ENCODE measurements at regions not wholly inside any gene's neighbourhood (a gene's known extent, or its start where the extent isn't known, plus 50 kb on each side); places are given as distances from the start of the nearest gene placed in this dataset.
A peak's percentile ranks its signal among the peaks of the same experiment; 100 is the strongest.
"Not testable (repeated sequence)": the region's sequence is repeated elsewhere in the genome, so short reads cannot be mapped to it uniquely, and the experiment has no call there.

DNA sequence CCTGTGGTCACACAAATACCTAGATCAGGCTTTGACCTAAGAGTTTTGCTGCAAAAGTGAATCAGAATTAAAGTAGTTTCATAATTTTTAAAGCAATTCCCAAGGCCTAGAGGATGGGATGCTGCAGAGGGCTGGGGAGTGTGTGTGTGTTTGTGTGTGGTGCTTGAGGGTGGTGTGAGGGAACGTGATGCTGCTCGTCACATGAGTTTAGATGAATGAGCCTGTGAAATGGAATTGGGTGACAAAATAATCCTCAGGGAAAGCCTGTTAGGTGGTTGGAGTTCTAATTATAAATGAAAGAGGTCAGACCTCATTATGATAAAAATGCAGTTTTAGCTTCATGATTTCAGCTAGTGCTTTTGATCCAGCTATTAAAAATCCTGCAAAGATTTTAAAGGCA, 87.5 kb upstream of the TMEM170B start:
- no peak for DNase-seq

DNA sequence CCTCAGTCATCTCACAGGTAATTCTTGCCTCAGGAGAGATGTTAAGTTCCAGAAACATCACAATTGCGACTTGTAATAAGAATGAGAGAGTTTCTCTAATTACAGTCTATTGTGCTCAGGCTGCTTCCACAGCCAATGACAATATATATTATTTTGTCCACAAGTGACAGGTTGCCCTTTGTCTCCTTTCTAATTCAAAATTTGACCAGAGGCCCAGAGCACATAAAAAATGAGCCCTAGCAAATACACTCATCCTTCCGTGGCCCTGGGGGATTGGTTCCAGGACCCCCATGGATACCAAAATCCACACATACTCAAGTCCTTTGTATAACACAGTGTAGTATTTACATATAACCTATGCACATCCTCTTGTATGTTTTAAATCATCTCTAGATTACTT, 88.1 kb upstream of the TMEM170B start:
- DNase-seq, result no peak

- DNase-seq, result no peak
Measured at GRCh38 chr6:11448038-11448437, 89.5 kb upstream of the TMEM170B start.

DNA sequence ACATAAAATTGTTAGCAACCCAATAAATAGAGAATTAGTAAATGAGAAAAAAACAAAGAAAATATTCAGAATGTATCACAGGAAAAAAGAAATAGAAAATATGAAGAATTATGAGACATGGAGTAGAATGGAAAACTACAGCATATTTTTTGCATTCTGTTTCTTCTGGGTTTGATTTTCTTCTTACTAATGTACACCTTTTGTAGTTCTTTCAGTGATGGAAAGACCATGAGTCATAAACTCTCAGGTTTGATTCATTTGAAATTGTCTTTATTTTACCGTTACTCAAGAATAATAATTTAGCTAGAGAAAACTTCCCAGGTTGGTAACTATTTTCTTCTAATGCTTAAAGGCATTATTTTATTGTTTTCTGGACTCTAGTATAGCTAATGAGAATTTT, 90.3 kb upstream of the TMEM170B start:
- no peak for DNase-seq

- DNase-seq, result no peak
Measured at GRCh38 chr6:11445146-11445545, 92.4 kb upstream of the TMEM170B start.

- not testable (repeated sequence) for DNase-seq
Measured at GRCh38 chr6:11443125-11443524, 94.4 kb upstream of the TMEM170B start.

GRCh38 chr6:11442495-11442894, 95.1 kb upstream of the TMEM170B start:
- DNase-seq, result no peak

DNA sequence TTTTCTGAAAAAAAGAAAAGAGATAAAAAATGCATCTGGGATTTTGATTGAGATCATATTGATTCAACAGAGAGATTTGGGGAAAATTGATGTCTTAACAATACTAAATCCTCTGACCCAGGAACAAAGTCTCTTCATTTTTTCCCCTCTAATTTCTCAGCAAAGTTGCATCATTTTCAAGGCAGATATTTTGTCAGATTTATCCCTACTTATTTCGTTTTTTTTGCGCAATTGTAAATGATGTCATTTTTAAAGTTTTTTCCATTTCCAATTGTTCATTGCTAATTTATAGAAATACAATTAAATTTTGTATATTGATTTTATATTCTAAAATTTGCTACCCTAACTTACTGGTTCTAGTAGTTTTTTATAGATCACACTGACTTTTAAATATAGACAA, 97.7 kb upstream of the TMEM170B start:
- DNase-seq, result no peak

DNA sequence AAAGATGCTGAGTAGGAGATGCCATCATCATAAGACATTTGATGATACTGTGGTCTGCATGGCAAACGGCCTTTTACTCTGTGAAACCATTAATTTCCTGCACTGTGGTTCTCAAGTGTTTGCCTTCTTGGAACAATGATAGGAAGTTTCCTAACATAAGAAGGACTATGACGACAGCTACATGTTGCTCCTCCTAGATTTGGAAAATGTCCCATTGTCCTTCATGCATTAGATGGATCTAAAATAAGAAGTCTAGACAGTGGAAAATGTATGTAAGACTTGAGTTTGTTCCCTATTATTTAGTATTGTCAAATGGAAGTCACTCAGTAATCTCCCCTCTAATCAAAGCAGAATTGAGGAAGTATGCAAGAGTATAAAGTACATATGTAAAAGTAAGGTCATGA, 98.5 kb upstream of the TMEM170B start:
- DNase-seq, result no peak

DNA sequence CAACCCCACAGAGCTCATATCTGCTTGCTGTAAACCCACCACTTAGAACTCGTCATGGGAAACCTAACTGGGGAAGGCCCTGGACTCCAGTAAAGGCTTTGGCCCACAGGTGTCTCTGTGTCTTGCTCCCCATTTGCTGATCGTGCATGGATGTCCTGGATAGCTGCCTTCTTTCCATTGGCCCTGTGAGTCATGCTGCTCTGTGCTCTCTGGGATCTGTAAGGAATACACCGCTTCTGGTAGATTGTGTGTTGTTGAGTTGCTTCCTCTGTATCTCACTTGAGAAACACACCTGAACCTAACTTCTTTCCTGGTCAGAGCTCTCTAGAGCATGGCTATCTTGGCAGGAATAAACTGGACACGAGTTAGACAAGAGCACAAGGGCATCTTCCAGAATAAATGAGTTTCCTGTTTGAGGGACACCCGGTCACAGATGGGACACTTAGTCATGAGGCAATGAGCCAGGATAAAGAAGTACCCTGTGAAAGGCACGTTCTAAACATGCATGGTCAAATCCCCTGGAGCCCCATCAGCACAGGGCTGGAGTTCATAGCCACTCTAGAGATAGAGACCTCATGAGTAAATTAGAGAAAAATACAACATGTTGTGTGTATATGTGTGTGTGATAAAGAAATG, 99.6 kb upstream of the TMEM170B start:
- DNase-seq, result no peak

DNA sequence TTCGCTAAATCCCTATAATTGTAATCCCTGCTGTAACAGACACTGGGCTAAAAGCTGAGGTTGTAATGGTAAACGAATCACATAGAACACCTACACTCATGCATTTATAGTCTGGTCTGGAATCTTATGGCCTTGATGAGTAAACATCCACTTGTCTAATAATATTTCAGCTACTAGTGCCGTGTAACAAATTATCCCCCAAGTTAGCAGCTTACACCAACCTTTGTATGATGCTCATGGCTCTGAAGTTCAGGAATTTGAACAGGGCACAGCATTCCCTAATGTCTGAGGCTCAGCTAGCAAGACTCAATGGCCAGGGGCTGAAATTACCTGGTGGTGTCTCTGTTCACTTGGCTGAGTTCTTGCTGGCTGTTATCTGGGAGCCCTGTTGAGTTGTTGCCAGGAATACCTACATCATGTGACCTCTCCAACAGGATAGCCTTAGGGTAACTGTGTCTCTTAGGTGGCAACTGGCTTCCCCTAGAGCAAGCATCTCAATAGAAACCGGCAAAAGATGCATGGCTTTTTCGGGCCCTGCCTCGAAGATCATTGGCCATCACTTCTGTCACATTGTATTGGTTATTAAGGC, 100.9 kb upstream of the TMEM170B start:
- no peak for DNase-seq

GRCh38 chr6:11434565-11435326, 102.8 kb upstream of the TMEM170B start:
- no peak for DNase-seq

DNA sequence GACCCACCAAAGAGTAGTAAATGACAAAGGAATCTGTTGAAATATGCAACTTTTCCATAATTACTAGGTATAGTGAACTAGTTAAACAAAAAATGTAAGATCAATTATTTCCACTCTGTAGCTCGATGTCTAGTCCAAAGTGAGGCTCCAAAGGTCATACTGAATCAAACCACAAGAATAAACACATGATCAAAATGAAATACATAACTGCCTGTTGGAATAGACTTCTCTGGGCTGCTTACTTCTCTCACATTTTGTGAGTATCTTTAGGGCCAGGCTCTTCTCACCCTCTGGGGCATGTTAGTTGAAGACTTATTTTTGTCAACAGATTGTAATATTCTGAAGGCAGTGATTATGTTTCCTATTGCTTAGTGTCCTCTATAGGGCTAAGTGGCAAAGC, 103.7 kb upstream of the TMEM170B start:
- DNase-seq, result no peak

DNA sequence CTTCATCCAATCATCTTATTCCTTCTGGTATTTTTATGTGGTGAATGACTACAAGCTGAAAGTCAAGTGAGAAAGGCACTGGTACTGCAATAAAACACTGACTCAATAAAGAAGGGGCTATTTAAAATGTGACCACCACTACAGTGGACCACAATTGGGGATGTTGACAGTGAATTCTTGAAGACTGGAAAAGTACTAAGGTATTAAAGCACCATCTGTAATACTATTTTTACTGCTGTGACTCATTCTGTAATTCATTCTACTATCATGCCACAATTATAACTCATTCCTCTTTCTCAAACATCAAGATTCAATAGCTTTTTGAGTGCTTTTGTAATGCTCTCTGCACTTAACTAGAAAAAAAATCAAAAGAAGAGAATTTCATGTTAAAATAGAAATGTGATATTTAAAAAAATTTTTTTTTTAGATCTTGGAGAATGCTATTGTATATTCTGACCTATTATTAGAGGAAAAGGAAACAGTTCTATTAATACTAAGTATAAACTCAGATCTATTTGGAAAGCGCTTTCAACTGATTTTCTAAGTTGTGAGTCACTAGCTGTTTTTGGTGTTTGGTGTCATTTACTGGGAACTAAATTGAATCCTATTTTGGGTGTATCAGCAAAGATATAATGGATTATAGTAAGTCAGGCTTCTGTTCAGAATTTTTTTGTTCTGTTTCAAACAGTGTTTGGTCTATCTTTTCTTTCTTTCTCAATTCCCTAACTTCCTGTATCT, 104.7 kb upstream of the TMEM170B start:
- peak; percentile 31 for DNase-seq

DNA sequence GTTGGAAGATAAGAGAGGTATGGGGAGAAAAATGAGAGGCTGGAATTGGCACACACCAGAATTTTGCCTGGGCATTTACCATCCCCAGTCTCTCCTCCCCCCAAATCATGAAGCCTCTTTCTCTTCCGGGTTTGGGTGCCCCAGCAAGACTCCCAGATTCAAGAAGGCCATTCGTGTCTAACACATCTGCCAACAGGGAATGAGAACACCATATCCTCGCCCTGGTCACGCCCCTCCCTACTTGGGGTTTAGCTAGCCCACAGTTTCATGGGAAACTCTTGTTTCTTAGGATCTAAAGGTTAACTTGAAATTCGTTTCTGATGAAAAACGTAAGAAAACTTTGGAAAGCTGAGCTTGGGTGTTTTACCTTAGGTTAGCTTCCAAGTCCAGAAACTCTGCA, 105.5 kb upstream of the TMEM170B start:
- no peak for DNase-seq

GRCh38 chr6:11431455-11431937, 106.1 kb upstream of the TMEM170B start:
- DNase-seq, result no peak

DNA sequence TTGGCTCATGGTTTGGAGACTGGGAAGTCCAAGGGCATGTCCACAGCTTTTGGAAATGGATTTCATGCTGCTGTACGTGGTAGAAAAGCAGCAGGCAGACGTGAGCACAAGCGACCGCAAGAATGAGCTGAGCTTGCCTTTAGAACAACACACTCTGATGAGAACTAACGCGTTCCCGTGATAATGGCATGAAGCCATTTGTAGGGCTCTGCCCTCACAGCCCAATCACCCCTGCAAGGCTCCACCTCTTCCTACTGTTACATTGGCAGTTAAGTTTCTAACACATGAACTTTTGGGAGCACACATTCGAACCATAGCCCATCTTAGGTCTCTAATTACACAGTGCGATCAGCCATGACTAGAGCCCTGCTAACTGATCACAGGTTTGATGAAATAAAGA, 107.5 kb upstream of the TMEM170B start:
- no peak for DNase-seq

DNA sequence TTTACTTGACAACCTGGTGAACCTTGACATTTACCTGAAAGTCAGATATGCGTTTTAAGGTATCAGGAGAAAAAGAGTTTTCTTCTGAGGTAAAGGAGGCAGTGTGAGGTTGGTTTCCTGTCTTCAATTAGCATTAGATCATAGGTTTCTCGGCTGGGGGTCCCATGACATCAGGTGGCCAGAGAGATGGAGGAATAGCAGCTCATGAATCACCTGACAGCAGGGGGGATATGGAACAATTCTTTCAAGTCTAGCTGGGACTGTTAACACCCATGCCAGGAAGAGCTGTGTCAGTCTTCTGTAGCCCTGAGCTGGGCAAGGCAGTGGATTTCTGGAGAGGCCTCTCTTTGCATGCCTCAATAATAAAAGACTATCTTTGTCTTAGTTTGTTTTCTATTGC, 108.0 kb upstream of the TMEM170B start:
- DNase-seq, result peak; percentile 36

DNA sequence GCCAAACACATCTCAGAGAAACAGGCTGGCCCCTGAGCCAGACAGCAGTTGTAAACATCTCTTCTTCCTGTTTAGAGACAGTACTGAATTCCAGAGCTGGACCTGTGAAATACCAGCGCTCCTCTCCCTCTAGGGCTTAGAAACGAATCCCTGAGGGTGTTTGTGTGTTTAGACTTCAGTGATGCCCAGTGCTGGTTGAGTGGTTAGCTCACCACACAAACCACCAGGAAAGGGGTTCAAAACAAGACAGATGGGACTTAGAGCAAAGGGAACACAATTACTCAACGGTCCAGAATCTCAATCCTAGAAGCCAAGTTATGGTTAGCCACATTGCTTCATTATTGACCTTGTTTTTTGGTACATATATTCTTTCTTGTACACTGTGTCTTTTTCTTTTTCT, 108.7 kb upstream of the TMEM170B start:
- peak; percentile 56 for DNase-seq

DNA sequence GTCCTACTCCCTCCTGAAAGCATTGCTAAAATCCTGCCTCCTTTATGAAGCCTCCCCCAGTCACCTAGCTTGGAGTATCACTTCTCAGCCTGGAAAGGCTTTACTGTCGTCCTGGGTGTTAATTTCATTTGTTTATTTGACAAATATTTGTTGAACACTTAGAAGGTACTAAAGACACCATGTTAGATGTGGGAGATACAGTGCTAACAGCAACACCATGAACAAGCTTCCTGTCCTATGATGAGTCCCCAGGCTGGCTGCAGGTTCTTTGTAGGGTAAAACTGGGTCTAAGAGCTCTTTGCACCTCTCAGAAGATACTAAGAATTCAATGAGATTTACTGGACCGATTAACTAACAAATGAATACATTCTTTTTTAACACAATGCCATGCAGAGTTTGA, 109.2 kb upstream of the TMEM170B start:
- no peak for DNase-seq

DNA sequence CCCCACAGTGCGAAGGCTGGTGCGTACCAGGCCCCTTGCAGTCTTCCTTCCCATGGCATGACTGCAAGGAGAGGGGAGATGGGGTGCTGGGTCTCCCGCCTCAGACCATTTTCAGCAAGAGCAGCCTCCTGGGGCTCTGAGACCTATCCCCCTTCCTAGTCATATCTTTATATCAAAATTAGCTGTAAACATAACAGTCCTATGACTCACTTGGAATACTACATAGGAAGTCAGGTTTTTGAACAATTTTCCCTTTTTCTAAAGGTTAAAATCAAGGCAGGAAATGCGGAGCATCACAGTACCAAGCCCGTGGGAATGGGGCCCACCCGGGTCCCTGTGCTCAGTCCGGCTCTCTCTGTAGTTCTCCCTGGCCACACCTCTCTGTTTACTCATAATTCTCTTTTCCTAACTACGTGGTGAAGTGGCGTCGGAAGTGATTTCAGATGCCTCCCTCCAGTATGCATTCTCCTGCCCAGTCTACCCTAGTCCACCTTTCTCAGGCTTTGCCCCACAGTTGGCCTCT, 109.8 kb upstream of the TMEM170B start:
- DNase-seq, result no peak

- DNase-seq, result no peak
Measured at GRCh38 chr6:11427091-11427722, 110.3 kb upstream of the TMEM170B start.

DNA sequence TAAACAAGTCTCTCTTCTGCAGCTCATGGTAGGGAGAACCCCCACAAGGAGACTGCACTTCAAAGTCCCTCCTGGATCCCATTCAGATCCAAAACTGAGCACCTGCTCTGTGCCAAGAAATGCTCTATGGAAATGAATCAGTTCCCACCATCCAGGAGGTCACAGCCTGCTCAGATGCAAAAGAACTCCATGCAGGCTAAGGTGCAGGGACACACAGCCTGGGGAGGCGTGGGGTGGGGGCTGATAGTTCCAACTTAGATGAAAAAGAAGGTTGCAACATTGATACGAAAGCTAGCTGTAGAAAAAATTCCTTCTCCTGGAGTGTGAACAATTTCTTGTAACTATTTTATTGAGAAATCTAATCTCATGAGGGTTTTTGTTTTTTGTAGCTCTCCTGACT, 111.0 kb upstream of the TMEM170B start:
- no peak for DNase-seq
